Coronary artery (tissue), 2 donors: ENCODE measurements at regions not wholly inside any gene's neighbourhood (a gene's known extent, or its start where the extent isn't known, plus 50 kb on each side); places are given as distances from the start of the nearest gene placed in this dataset.
"Not testable (repeated sequence)": the region's sequence is repeated elsewhere in the genome, so short reads cannot be mapped to it uniquely, and the experiment has no call there.

Experiments
- DNase-seq: peaks from one replicate; pipeline ENCODE4 v3.0.0-alpha.2; 2017; ENCODE audit warnings: low spot score
- H3K27ac ChIP-seq, 2 donors: fragments of 200-600 bp; sonication (generic); one replicate each; pipeline ENCODE4 v1.5.1; 2016 to 2019
- H3K4me3 ChIP-seq: fragments of 200-600 bp; sonication (generic); 2 replicates; pipeline ENCODE4 v1.5.1; 2016; ENCODE audit warnings: mild to moderate bottlenecking, moderate library complexity
- TF ChIP-seq, protein P1 (sequence below): fragments of 200-600 bp; sonication (generic); IDR thresholded peaks from one replicate; pipeline ENCODE4 v1.5.1; 2019; ENCODE audit warnings: antibody characterized with exemption

DNA sequence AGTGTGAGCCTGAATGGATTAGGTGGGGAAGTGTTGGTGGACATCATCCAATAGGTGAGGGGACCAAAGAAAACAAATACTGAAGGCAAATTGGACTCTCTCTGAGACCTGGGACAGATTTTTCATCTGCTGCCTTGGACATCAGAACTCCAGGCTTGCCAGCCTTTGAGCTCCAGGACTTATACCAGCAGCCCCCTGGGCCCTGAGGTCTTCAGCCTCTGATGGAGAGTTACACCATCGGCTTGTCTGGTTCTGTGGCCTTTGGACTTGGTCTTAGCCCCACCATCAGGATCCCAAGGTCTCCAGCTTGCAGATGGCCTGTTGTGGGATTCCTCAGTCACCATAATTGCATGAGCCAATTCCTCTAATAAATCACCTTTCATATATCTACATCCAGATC, 80.8 kb upstream of the SLC8A3 start:
- TF ChIP-seq, protein P1, sequence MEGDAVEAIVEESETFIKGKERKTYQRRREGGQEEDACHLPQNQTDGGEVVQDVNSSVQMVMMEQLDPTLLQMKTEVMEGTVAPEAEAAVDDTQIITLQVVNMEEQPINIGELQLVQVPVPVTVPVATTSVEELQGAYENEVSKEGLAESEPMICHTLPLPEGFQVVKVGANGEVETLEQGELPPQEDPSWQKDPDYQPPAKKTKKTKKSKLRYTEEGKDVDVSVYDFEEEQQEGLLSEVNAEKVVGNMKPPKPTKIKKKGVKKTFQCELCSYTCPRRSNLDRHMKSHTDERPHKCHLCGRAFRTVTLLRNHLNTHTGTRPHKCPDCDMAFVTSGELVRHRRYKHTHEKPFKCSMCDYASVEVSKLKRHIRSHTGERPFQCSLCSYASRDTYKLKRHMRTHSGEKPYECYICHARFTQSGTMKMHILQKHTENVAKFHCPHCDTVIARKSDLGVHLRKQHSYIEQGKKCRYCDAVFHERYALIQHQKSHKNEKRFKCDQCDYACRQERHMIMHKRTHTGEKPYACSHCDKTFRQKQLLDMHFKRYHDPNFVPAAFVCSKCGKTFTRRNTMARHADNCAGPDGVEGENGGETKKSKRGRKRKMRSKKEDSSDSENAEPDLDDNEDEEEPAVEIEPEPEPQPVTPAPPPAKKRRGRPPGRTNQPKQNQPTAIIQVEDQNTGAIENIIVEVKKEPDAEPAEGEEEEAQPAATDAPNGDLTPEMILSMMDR: no peak
- H3K27ac ChIP-seq: no peak overlapping the region
- no peak overlapping the region for H3K4me3 ChIP-seq
- DNase-seq: no peak

DNA sequence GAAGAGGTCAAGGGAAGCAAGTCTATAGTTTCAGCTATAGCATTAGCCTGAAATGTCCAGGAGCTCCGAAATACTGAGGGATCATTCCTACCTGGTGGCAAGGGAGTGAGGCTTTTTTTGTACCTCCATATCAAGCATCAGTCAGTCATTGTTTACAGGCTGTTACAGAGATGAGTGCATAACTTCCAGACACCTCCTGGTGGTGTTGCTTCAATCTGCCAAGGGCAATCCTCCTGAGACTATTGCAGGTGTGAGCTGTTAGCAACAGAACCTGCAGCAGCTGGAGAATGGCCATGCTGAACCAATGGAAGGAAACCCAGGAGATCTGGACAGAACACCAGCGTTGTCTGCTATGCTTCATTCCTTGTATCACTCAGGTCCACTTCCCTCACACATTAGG, 80.0 kb upstream of the SLC8A3 start:
- DNase-seq: no peak
- TF ChIP-seq, protein P1: no peak
- no peak overlapping the region for H3K27ac ChIP-seq

DNA sequence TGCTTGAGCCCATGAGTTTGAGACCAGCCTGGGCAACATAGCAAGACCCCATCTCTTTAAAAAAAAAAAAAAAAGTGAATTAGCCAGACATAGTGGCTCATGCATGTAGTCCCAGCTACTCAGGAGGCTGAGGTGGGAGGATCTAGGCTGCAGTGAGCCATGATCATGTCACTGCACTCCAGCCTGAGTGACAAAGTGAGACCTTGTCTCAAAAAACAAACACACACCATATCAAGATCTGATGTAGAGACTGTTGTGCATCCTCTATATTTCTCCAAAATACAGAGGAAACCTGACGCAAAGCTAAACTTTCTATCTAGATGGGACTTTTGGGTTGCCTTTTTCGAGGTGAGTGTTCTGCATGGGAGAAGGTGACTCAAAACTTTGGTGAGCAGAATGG, 77.4 kb upstream of the SLC8A3 start:
- TF ChIP-seq, protein P1: no peak
- no peak for DNase-seq
- Histone ChIP-seq H3K4me3 (no peak overlapping the region), H3K27ac (no peak overlapping the region)

More for the DNA sequence above, 80.0 kb upstream of the SLC8A3 start:
- H3K4me3 ChIP-seq: no peak overlapping the region

DNA sequence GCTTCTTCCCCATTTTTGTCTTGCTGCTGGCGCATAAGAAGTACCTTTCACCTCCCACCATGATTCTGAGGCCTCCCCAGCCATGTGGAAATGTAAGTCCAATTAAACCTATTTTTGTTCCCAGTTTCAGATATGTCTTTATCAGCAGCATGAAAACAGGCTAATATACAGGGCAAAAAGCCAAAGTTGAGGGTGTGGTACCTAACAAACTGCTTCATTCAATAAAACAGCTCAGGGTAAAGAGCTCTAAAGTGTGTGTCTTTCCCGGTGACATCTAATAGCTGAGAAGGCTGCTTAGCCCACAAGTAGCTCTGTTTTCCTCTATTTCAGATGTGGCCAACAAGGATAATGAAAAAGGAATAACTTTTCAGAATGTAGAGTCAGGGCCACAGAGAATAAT, 76.7 kb upstream of the SLC8A3 start:
- DNase-seq: no peak
- TF ChIP-seq, protein P1: no peak
- no peak overlapping the region for H3K4me3 ChIP-seq
- H3K27ac ChIP-seq: no peak overlapping the region

DNA sequence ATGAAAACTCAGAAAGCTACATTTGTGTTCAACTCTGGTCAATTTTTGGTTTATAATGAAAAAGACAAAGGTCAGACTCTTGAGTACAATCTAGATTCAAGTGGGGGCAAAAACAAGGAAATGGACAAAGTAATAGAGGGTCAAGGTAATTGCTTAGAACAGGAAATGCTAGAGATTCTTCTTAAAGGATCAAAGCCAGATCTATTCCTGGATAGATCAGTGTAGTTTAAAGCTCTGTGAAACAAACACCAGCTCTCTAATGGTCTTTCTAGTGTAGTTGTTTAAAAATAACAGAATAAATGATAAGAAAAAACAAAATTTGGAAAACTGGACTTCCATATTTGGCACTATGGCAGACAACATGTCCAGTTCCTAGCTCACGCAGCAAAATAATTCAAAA, 70.7 kb upstream of the SLC8A3 start:
- Histone ChIP-seq H3K27ac (no peak overlapping the region), H3K4me3 (no peak overlapping the region)
- DNase-seq: no peak
- TF ChIP-seq, protein P1: no peak

DNA sequence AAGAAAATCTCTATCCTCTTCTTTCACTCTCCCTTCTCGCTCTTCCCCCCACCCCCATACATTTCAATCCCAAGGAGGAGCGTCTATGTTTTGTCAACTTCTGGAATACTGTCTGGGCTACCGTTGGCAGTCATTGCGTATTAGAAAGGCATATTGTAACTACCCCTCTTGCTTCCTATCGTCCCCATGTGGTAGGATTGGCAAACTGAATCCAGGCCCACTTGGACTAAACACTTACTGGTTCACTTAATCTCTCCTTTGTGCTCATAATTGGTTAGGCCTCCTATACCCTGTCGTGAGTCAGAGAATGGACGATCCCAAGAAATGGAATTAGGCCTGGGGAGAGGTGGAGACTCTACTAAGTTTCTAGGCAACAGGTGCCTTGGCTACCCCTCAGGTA, 68.8 kb upstream of the SLC8A3 start:
- no peak overlapping the region for H3K4me3 ChIP-seq
- no peak overlapping the region for H3K27ac ChIP-seq
- no peak for DNase-seq
- TF ChIP-seq, protein P1: no peak

DNA sequence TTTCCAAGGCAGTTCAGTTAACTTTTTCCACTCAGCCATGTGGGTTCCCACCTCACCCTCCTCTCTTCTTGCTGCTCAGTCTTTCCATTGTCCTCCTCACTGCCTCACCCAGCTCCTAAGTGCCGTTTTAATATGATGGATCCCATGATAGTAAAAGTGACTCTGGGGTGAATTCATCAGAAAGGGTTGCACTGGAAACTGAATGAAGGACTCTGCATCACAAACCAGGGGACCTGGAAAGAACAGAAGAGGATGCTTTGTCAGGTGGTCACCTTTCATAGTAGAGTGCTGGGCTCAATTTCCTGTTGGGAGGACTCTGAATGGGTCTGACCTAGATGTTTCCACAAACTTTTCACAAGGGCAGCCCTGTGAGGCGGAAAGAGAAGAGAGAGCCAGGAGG, 67.8 kb upstream of the SLC8A3 start:
- TF ChIP-seq, protein P1: no peak
- no peak for DNase-seq
- H3K4me3 ChIP-seq: no peak overlapping the region
- no peak overlapping the region for H3K27ac ChIP-seq

DNA sequence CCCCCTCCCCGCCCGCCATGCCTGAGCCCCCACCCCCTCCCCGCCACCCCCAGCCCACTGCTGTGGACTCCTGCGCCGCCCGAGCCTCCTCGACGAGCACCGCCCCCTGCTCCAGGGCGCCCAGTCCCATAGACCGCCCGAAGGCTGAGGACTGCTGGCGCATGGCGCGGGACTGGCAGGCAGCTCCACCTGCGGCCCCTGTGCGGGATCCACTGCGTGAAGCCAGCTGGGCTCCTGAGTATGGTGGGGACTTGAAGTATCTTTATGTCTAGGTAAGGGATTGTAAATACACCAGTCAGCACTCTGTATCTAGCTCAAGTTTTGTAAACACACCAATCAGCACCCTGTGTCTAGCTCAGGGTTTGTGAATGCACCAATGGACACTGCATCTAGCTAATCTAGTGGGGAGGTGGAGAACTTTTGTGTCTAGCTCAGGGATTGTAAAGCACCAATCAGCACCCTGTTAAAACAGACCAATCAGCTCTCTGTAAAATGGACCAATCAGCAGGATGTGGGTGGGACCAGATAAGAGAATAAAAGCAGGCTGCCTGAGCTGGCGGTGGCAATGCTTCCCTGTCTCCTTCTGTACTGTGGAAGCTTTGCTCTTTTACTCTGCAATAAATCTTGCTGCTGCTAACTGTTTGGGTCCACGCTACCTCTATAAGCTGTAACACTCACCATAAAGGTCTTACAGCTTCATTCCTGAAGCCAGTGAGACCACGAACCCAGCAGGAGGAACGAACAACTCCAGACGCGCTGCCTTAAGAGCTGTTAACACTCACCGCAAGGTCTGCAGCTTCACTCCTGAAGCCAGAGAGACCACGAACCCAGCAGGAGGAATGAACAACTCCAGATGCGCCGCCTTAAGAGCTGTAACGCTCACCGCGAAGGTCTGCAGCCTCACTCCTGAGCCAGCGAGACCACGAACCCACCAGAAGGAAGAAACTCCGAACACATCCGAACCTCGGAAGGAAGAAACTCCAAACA, 66.6 kb upstream of the SLC8A3 start:
- H3K27ac ChIP-seq, DNase-seq: not testable (repeated sequence)
- H3K4me3 ChIP-seq: peak overlapping the region; percentile 37
